GM18951 (cell line): ENCODE measurements at regions not wholly inside any gene's neighbourhood (a gene's known extent, or its start where the extent isn't known, plus 50 kb on each side); places are given as distances from the start of the nearest gene placed in this dataset.
"Not testable (repeated sequence)": the region's sequence is repeated elsewhere in the genome, so short reads cannot be mapped to it uniquely, and the experiment has no call there.

Source experiments
- POLR2A ChIP-seq: IDR thresholded peaks from 4 replicates; pipeline ENCODE4 v1.6.1; 2011; ENCODE audit warnings: mild to moderate bottlenecking; ENCODE audit not compliant: insufficient read length, insufficient read depth; ENCODE audit errors: extremely low read depth
- in situ Hi-C: fragments of 300-500 bp; cut with MboI; formaldehyde crosslinking; loops from one replicate; pipeline ENCODE4 v1.12.0; 2022; ENCODE audit warnings: low sequenced_read_pairs, mixed read lengths, inconsistent platforms; ENCODE audit not compliant: unreplicated experiment

- in situ Hi-C loops: no loop called here
- TF ChIP-seq POLR2A: no peak
Observed at GRCh38 chr16:86883583-86884389, 305.4 kb downstream of the FOXL1 start.

- no peak for TF ChIP-seq POLR2A
- in situ Hi-C loops: no loop called here
Observed at GRCh38 chr16:86884390-86884650, 306.0 kb downstream of the FOXL1 start.

DNA sequence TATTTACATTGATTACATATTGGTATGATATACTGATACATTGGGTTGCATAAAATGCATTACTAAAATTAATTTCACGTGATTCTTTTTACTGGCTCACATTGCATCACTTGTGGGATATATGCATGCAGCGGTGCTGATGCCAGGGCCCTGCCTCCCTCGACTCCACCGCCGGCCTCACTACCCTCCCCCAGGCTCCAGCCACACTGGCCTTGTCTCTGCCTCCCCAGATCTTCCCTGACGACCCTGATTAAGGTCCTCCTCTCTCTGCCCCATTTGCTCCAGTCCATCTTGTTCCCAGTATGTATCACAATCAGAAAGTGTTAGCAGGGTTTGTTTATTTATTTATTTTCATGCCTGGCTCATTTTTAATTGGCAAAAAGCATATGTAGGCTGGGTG lies 306.8 kb downstream of the FOXL1 start:
- in situ Hi-C loops: no loop called here
- no peak for TF ChIP-seq POLR2A

DNA sequence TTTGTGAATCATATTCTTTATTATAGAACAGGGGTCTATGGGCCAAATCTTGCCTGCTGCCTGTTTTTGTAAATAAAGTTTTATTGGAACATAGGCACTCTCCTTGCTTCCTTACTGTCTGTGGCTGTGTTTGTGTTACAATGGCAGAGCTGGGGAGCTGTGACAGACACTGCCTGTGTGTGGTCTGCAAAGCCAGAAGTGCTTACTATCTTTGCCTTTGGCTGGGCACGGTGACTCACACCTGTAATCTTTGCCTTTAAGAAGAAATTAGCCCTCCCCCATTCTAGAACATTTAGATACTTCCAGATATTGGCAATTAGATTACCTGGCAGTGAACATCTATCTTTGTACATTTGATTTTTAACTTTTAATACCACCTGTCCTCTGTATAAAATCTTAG lies 308.3 kb downstream of the FOXL1 start:
- TF ChIP-seq POLR2A: no peak
- in situ Hi-C loops: no loop called here

DNA sequence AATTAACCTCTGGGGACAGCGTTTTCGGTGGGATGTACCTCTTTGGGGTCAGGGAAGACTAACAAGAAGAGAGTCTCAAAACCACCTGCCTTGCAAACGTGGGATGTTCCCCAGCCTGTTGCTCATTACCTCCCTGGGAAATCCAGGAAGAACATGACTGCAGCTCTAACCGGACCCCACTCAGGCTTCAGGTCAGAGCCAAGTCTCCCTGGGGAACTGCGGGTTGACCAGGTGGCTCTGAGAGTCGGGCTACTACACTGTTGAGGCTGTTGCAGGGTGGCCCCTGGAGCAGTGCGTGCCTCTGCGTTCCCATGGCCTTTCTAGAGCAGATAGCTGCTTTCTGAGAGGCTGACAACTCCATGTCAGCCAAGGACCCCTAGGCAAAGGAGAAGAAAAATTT lies 309.1 kb downstream of the FOXL1 start:
- in situ Hi-C loops: no loop called here
- TF ChIP-seq POLR2A: no peak

GRCh38 chr16:86888231-86889053 lies 310.1 kb downstream of the FOXL1 start:
- in situ Hi-C loops: no loop called here

DNA sequence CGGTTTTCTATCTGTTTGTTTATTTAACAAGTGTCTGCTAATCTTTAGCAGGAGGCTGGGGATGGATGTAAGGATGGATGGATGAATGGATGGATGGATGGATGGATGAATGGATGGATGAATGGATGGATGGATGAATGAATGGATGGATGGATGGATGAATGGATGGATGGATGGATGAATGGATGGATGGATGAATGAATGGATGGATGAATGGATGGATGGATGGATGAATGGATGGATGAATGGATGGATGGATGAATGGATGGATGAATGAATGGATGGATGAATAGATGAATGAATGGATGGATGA lies 310.7 kb downstream of the FOXL1 start:
- in situ Hi-C loops: not testable (repeated sequence)

More at GRCh38 chr16:86888231-86889053, 310.1 kb downstream of the FOXL1 start:
- TF ChIP-seq POLR2A: no peak

- in situ Hi-C loops: no loop called here
- no peak for TF ChIP-seq POLR2A
Observed at GRCh38 chr16:86889974-86890373, 311.6 kb downstream of the FOXL1 start.

DNA sequence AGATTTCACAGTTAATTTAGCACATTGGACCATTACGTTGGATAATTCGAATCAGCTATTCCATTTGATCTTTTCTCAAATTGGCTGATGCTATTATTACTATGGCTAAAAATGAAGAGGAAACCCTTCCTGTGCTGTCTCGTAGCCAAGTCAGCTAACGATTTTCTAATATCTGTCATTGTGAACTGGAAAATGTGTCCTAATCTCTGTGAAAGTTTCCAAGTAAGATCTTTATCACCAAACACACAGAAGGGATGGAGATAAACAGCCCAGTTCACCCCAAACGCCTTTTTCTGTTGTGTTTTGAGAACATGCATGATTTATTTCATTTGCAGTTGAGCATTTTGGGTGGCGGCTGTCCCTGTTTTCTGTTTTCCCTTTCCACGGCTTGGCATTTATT lies 312.8 kb downstream of the FOXL1 start:
- TF ChIP-seq POLR2A: no peak
- in situ Hi-C loops: no loop called here

DNA sequence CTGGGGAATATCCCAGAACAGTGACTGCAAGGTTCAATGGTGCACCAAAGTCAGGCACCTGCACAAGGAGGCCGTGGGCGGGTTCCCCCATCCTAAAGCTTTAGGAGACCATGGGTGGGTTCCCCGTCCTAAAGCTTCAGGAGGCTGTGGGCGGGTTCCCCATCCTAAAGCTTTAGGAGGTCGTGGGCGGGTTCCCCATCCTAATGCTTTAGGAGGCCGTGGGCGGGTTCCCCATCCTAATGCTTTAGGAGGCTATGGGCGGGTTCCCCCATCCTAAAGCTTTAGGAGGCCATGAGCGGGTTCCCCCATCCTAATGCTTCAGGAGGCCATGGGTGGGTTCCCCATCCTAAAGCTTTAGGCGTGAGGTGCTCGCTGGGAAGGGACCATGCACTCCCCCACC lies 313.3 kb downstream of the FOXL1 start:
- TF ChIP-seq POLR2A: no peak
- in situ Hi-C loops: no loop called here

GRCh38 chr16:86892509-86892908 lies 314.2 kb downstream of the FOXL1 start:
- in situ Hi-C loops: no loop called here
- TF ChIP-seq POLR2A: no peak

DNA sequence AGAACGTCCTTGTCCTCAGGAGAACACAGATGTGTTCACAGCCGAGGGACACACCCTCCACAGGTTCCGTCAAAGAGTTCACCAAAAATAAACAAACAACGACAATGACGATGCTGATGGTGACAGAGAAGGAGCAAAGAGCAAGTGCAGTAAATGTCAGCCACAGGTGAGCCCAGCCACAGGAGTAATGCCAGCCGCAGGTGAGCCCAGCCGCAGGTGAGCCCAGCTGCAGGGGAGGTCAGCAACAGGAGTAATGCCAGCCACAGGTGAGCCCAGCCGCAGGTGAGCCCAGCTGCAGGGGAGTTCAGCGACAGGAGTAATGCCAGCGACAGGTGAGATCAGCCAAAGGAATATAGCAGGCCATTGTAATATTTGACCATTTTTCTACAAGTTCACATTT lies 315.2 kb downstream of the FOXL1 start:
- in situ Hi-C loops: no loop called here
- TF ChIP-seq POLR2A: no peak

DNA sequence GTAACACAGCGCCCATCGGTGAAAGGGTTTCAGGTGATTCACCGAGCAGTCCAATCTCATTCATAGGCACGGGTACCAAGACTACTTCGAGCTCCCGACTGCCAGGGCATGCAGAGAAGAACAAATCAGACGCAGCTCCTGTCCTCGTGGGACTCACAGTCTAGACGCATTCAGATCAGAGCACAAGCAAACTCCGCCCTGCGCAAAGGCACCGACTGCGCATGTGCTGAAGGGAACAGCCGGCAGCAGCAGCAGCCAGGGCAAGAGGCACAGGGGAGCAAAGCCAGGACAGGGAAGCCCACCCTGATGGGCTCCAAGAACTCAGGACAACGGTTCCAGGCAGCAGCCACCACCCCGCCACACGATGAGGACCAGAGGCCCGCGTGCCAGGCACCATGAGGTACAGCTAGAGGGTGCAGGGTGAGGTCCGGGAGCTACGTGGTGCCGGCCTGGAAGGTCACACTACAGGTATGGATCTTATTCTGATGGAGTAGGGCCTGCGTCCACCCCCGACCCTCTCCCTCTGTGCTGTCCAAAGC lies 315.7 kb downstream of the FOXL1 start:
- TF ChIP-seq POLR2A: no peak
- in situ Hi-C loops: no loop called here

DNA sequence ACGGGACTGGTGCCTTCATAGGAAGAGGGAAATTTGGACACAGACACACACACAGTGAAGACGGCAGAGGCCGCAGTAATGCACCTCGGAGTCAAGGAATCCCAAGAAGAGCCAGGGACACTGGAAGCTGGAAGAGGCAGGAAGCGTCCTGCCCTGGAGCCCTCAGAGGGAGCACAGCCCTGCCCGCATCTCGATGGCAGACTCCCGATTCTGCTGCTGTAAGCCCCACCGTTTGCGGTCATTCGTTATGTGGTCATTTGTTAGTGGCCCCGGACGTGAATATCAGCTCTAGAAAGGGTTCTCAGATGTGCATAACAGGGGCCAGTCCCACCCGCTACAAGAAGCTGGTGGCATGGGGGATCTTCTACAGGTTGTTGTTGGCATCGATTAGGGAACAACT lies 316.6 kb downstream of the FOXL1 start:
- in situ Hi-C loops: no loop called here
- no peak for TF ChIP-seq POLR2A
